ENCODE measurements at regions not wholly inside any gene's neighbourhood (a gene's known extent, or its start where the extent isn't known, plus 50 kb on each side); places are given as distances from the start of the nearest gene placed in this dataset.

DNA sequence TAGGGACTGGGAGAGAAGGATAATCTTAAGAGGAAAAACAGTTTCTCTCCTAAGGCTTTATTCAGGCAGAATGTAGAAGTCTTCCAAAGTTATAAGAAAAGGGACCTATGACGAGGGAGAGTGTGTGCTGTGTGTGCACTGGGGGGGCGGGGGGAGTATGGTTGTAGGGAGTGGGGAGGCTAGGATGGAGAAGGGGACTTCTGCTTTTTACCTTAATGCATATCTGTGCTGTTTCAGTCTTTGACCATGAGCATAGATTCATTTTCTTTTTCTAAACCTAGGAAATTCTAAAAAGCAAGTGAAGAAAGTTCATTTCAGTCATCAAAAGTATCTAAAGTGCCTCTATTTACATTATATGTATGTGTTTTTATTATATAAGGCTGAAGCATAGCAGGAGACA, 52.6 kb upstream of the RASA2 start:
- H3K4me3 ChIP-seq (ENCODE audit: low read length): no peak overlapping the region
- no peak for TF ChIP-seq CTCF (conservative IDR thresholded peaks at IDR 0.05; ENCODE audit: low read length)
- DNase-seq (ENCODE audit: low read depth): no peak

DNA sequence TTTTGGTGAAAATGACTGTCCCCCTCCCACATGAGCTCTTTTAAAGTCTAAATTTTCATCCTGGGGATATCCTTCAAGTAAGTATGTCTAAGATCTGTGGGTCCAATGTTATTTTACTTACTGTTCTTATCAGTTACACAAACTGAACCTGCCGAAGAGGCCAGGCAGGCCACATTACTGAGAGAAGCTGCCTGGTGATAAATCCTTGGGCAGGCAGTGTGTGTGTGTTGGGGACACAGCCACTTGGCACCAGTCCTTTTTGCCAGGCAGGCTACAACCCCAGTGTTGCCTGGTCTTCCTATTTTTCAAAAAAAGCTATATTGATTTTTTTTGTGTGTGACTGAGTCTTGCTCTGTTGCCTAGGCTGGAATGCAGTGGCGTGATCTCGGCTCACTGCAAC, 50.6 kb upstream of the RASA2 start:
- H3K4me3 ChIP-seq (ENCODE audit: low read length): no peak overlapping the region
- TF ChIP-seq CTCF (conservative IDR thresholded peaks at IDR 0.05; ENCODE audit: low read length): no peak
- no peak for DNase-seq (ENCODE audit: low read depth)
